Activated naive CD8-positive, alpha-beta T cell treated with anti-CD3 and anti-CD28 coated beads, Interleukin-2, amount 50 U/mL, for 24 hours (primary cell): ENCODE measurements at regions not wholly inside any gene's neighbourhood (a gene's known extent, or its start where the extent isn't known, plus 50 kb on each side); places are given as distances from the start of the nearest gene placed in this dataset.

ENCODE experiments used
- ATAC-seq: fragments of 150-1000 bp; cut with Tn5 transposase; one replicate; pipeline ENCODE4 v1.10.0; 2021
- DNase-seq: peaks from one replicate; pipeline ENCODE4 v3.0.0; 2021
- H3K27ac Mint-ChIP-seq: one replicate; pipeline ENCODE4 v1.8.0; 2021; ENCODE audit warnings: mild to moderate bottlenecking, mixed read lengths
- H3K27me3 Mint-ChIP-seq: one replicate; pipeline ENCODE4 v1.8.0; 2021; ENCODE audit warnings: mixed read lengths
- H3K36me3 Mint-ChIP-seq: one replicate; pipeline ENCODE4 v1.8.0; 2021; ENCODE audit warnings: low read depth, mixed read lengths
- H3K4me1 Mint-ChIP-seq: one replicate; pipeline ENCODE4 v1.8.0; 2021; ENCODE audit warnings: mixed read lengths
- H3K4me3 Mint-ChIP-seq: one replicate; pipeline ENCODE4 v1.8.0; 2021; ENCODE audit warnings: mild to moderate bottlenecking, moderate library complexity, mixed read lengths
- H3K9me3 Mint-ChIP-seq: one replicate; pipeline ENCODE4 v1.8.0; 2021; ENCODE audit warnings: mixed read lengths

- Mint-ChIP-seq H3K27me3 (no peaks in the 10 kb centered on the region), H3K4me3 (no peak overlapping the region), H3K36me3 (peaks cover 2% of the 10 kb centered on the region), H3K4me1 (no peaks in the 10 kb centered on the region), H3K9me3 (peaks cover 40% of the 10 kb centered on the region), H3K27ac (no peak overlapping the region)
- ATAC-seq = no peak
- no peak for DNase-seq
Observed at GRCh38 chr12:17478908-17479673, 610.9 kb downstream of the RERGL start.

GRCh38 chr12:17470460-17470859 lies 619.5 kb downstream of the RERGL start:
- ATAC-seq (no peak), DNase-seq (no peak)
- H3K27me3 Mint-ChIP-seq = no peaks in the 10 kb centered on the region
- H3K27ac Mint-ChIP-seq = no peak overlapping the region
- H3K4me1 Mint-ChIP-seq = no peaks in the 10 kb centered on the region
- no peak overlapping the region for H3K4me3 Mint-ChIP-seq
- no peaks in the 10 kb centered on the region for H3K36me3 Mint-ChIP-seq
- peaks cover 9% of the 10 kb centered on the region for H3K9me3 Mint-ChIP-seq

GRCh38 chr12:17459214-17459613 lies 630.8 kb downstream of the RERGL start:
- Mint-ChIP-seq H3K4me1 (no peaks in the 10 kb centered on the region), H3K27ac (no peak overlapping the region), H3K9me3 (peaks cover 5% of the 10 kb centered on the region), H3K36me3 (no peaks in the 10 kb centered on the region), H3K27me3 (no peaks in the 10 kb centered on the region), H3K4me3 (no peak overlapping the region)
- DNase-seq (no peak), ATAC-seq (no peak)

- Mint-ChIP-seq H3K27me3 (no peaks in the 10 kb centered on the region), H3K9me3 (peaks cover 5% of the 10 kb centered on the region), H3K4me1 (no peaks in the 10 kb centered on the region), H3K4me3 (no peak overlapping the region), H3K27ac (no peak overlapping the region), H3K36me3 (no peaks in the 10 kb centered on the region)
- ATAC-seq = no peak
- DNase-seq = no peak
Observed at GRCh38 chr12:17456486-17456885, 633.5 kb downstream of the RERGL start.

- Mint-ChIP-seq H3K4me1 (no peaks in the 10 kb centered on the region), H3K9me3 (peaks cover 21% of the 10 kb centered on the region), H3K27me3 (no peaks in the 10 kb centered on the region), H3K4me3 (no peak overlapping the region), H3K27ac (no peak overlapping the region), H3K36me3 (no peaks in the 10 kb centered on the region)
- no peak for DNase-seq
- no peak for ATAC-seq
Observed at GRCh38 chr12:17438141-17438540, 651.9 kb downstream of the RERGL start.

- Mint-ChIP-seq H3K4me3 (no peak overlapping the region), H3K9me3 (peaks cover 5% of the 10 kb centered on the region), H3K36me3 (no peaks in the 10 kb centered on the region), H3K27ac (no peak overlapping the region), H3K4me1 (no peaks in the 10 kb centered on the region), H3K27me3 (no peaks in the 10 kb centered on the region)
- no peak for ATAC-seq
- no peak for DNase-seq
Observed at GRCh38 chr12:17416748-17417147, 673.2 kb downstream of the RERGL start.

- Mint-ChIP-seq H3K36me3 (no peaks in the 10 kb centered on the region), H3K9me3 (peaks cover 11% of the 10 kb centered on the region), H3K4me1 (no peaks in the 10 kb centered on the region), H3K27ac (no peak overlapping the region), H3K27me3 (no peaks in the 10 kb centered on the region), H3K4me3 (no peak overlapping the region)
- DNase-seq = no peak
- ATAC-seq = no peak
Observed at GRCh38 chr12:17414596-17414995, 675.4 kb downstream of the RERGL start.

GRCh38 chr12:17411662-17412061 lies 678.3 kb downstream of the RERGL start:
- Mint-ChIP-seq H3K36me3 (no peaks in the 10 kb centered on the region), H3K4me1 (no peaks in the 10 kb centered on the region), H3K27me3 (no peaks in the 10 kb centered on the region), H3K27ac (no peak overlapping the region), H3K4me3 (no peak overlapping the region), H3K9me3 (peaks cover 16% of the 10 kb centered on the region)
- no peak for DNase-seq
- no peak for ATAC-seq

- Mint-ChIP-seq H3K4me3 (no peak overlapping the region), H3K27ac (no peak overlapping the region), H3K4me1 (no peaks in the 10 kb centered on the region), H3K9me3 (peaks cover 15% of the 10 kb centered on the region), H3K36me3 (no peaks in the 10 kb centered on the region), H3K27me3 (no peaks in the 10 kb centered on the region)
- ATAC-seq (no peak), DNase-seq (no peak)
Observed at GRCh38 chr12:17388679-17389078, 701.3 kb downstream of the RERGL start.

GRCh38 chr12:17383321-17383720 lies 706.7 kb downstream of the RERGL start:
- no peaks in the 10 kb centered on the region for H3K4me1 Mint-ChIP-seq
- ATAC-seq = no peak
- no peaks in the 10 kb centered on the region for H3K27me3 Mint-ChIP-seq
- peaks cover 13% of the 10 kb centered on the region for H3K9me3 Mint-ChIP-seq
- DNase-seq = no peak
- H3K27ac Mint-ChIP-seq = no peak overlapping the region
- H3K4me3 Mint-ChIP-seq = no peak overlapping the region
- no peaks in the 10 kb centered on the region for H3K36me3 Mint-ChIP-seq

- Mint-ChIP-seq H3K9me3 (peaks cover 13% of the 10 kb centered on the region), H3K36me3 (no peaks in the 10 kb centered on the region)
Observed at GRCh38 chr12:17381211-17381610, 708.8 kb downstream of the RERGL start.

GRCh38 chr12:17372508-17372907 lies 717.5 kb downstream of the RERGL start:
- DNase-seq (no peak), ATAC-seq (no peak)
- no peaks in the 10 kb centered on the region for H3K27me3 Mint-ChIP-seq
- no peaks in the 10 kb centered on the region for H3K36me3 Mint-ChIP-seq
- H3K27ac Mint-ChIP-seq = no peak overlapping the region
- no peaks in the 10 kb centered on the region for H3K4me1 Mint-ChIP-seq
- peaks cover 11% of the 10 kb centered on the region for H3K9me3 Mint-ChIP-seq
- no peak overlapping the region for H3K4me3 Mint-ChIP-seq

More at GRCh38 chr12:17381211-17381610, 708.8 kb downstream of the RERGL start:
- H3K4me1 Mint-ChIP-seq = no peaks in the 10 kb centered on the region
- H3K27ac Mint-ChIP-seq = no peak overlapping the region
- H3K27me3 Mint-ChIP-seq = no peaks in the 10 kb centered on the region
- DNase-seq = no peak
- ATAC-seq = no peak
- no peak overlapping the region for H3K4me3 Mint-ChIP-seq

- Mint-ChIP-seq H3K9me3 (peaks cover 20% of the 10 kb centered on the region), H3K4me3 (no peak overlapping the region), H3K27me3 (no peaks in the 10 kb centered on the region), H3K27ac (no peak overlapping the region), H3K36me3 (no peaks in the 10 kb centered on the region), H3K4me1 (no peaks in the 10 kb centered on the region)
- ATAC-seq (no peak), DNase-seq (no peak)
Observed at GRCh38 chr12:17371491-17372215, 718.3 kb downstream of the RERGL start.

GRCh38 chr12:17370621-17371020 lies 719.4 kb downstream of the RERGL start:
- Mint-ChIP-seq H3K4me1 (no peaks in the 10 kb centered on the region), H3K36me3 (no peaks in the 10 kb centered on the region), H3K4me3 (no peak overlapping the region), H3K9me3 (peaks cover 23% of the 10 kb centered on the region), H3K27me3 (no peaks in the 10 kb centered on the region), H3K27ac (no peak overlapping the region)
- DNase-seq = no peak
- ATAC-seq = no peak

- H3K27me3 Mint-ChIP-seq = no peaks in the 10 kb centered on the region
- DNase-seq = no peak
- no peak overlapping the region for H3K4me3 Mint-ChIP-seq
- H3K27ac Mint-ChIP-seq = no peak overlapping the region
- H3K4me1 Mint-ChIP-seq = no peaks in the 10 kb centered on the region
- ATAC-seq = no peak
- H3K36me3 Mint-ChIP-seq = no peaks in the 10 kb centered on the region
- H3K9me3 Mint-ChIP-seq = peaks cover 18% of the 10 kb centered on the region
Observed at GRCh38 chr12:17369556-17369955, 720.4 kb downstream of the RERGL start.
